ENCODE measurements at regions not wholly inside any gene's neighbourhood (a gene's known extent, or its start where the extent isn't known, plus 50 kb on each side); places are given as distances from the start of the nearest gene placed in this dataset.

GRCh38 chr19:31553112-31553845 is 204.0 kb upstream of the TSHZ3 start:
- H3K27ac ChIP-seq = no peak overlapping the region
- TF ChIP-seq CTCF (conservative IDR thresholded peaks at IDR 0.05) = no peak
- TF ChIP-seq ZFX (IDR thresholded peaks at IDR 0.05) = no peak

- TF ChIP-seq ZFX (IDR thresholded peaks at IDR 0.05) (no peak), CTCF (conservative IDR thresholded peaks at IDR 0.05) (no peak)
- no peak overlapping the region for H3K27ac ChIP-seq
Measured at GRCh38 chr19:31553846-31554215, 204.6 kb upstream of the TSHZ3 start.

GRCh38 chr19:31554360-31554759 is 205.1 kb upstream of the TSHZ3 start:
- TF ChIP-seq CTCF (conservative IDR thresholded peaks at IDR 0.05) = no peak
- no peak for TF ChIP-seq ZFX (IDR thresholded peaks at IDR 0.05)
- no peak overlapping the region for H3K27ac ChIP-seq

- TF ChIP-seq ZFX (IDR thresholded peaks at IDR 0.05) (no peak), CTCF (conservative IDR thresholded peaks at IDR 0.05) (peak; percentile 49)
- H3K27ac ChIP-seq = peak overlapping the region; percentile 29; the same call in 1 of the 2 replicates
Measured at GRCh38 chr19:31555634-31556215, 206.5 kb upstream of the TSHZ3 start.

GRCh38 chr19:31559494-31559893 is 210.3 kb upstream of the TSHZ3 start:
- H3K27ac ChIP-seq = no peak overlapping the region
- TF ChIP-seq ZFX (IDR thresholded peaks at IDR 0.05) (no peak), CTCF (conservative IDR thresholded peaks at IDR 0.05) (no peak)

- H3K27ac ChIP-seq = no peak overlapping the region
- TF ChIP-seq CTCF (conservative IDR thresholded peaks at IDR 0.05) (no peak), ZFX (IDR thresholded peaks at IDR 0.05) (no peak)
Measured at GRCh38 chr19:31560086-31561060, 211.1 kb upstream of the TSHZ3 start.

Data from C4-2B (cell line).